ENCODE measurements at regions not wholly inside any gene's neighbourhood (a gene's known extent, or its start where the extent isn't known, plus 50 kb on each side); places are given as distances from the start of the nearest gene placed in this dataset.

- DNase-seq: no peak
Observed at GRCh38 chr4:115711575-115711974, 598.2 kb upstream of the NDST4 start.

GRCh38 chr4:115688961-115689360 is 575.5 kb upstream of the NDST4 start:
- no peak for DNase-seq

DNA sequence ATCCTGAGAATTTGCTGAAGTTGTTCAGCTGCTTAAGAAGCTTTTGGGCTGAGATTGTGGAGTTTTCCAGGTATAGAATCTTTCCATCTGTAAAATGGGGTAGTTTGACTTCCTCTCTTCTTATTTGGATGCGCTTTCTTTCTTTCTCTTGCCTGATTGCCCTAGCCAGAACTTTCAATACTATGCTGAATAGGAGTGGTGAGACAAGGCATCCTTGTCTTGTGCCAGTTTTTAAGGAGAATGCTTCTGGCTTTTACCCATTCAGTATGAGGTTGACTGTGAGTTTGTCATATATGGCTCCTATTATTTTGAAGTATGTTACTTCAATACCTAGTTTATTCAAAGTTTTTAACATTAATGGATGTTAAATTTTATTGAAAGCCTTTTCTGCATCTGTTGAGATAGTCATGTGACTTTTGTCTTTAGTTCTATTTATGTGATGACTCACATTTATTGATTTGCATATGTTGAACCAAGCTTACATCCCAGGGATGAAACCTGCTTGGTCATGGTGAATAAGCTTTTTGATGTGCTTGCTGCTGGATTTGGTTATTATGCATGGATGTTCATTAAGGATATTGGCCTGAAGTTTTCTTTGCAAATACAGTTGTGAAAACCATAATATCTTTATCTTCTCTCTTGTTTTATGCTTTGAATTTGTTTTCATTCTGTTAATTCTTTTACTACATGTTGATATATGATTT is 573.8 kb upstream of the NDST4 start:
- DNase-seq: no peak

GRCh38 chr4:115678425-115678941 is 565.1 kb upstream of the NDST4 start:
- no peak for DNase-seq

DNA sequence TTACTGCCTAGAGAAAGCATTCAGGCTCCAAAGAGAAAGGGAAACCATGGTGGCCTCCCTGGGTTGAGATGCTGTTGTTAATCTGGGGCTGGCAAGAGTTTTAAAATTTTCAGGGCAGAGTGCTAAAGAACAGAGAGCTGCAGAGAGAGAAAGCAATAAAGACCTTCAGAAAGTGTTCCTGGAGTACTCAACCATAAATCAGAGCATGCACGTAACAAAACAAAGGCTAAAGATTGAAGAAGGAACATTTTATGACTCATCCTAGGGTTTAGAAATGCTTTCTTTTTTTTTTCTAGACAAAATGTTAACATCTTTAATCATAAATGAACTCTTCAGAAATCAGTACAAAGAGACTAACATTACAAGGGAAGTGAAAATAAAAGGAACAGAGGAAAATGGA is 562.3 kb upstream of the NDST4 start:
- no peak for DNase-seq

- DNase-seq: no peak
Observed at GRCh38 chr4:115674485-115674884, 561.1 kb upstream of the NDST4 start.

DNA sequence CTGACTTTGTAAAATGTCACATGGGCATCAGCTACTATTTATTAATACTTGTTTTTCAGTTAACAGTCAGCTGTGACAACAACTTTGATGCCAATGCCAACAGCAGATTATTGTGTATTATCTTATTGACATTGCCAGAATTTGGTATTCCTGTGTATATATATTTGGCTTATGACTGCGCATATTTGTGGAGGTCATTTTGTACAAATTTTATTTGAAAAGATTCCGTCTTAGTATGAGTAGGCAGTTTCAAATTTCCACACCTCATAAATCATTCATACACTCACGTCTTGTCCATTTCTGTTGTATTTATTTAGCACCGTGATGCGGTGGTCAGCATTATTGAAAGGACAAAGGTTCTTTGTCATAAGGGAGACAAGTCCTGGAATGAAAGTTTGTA is 558.2 kb upstream of the NDST4 start:
- DNase-seq: no peak

- DNase-seq: no peak
Observed at GRCh38 chr4:115670930-115671329, 557.5 kb upstream of the NDST4 start.

GRCh38 chr4:115668396-115668795 is 555.0 kb upstream of the NDST4 start:
- no peak for DNase-seq

GRCh38 chr4:115664285-115664684 is 550.9 kb upstream of the NDST4 start:
- no peak for DNase-seq

GRCh38 chr4:115660465-115660864 is 547.0 kb upstream of the NDST4 start:
- DNase-seq: no peak

- DNase-seq: no peak
Observed at GRCh38 chr4:115657991-115658650, 544.7 kb upstream of the NDST4 start.

DNA sequence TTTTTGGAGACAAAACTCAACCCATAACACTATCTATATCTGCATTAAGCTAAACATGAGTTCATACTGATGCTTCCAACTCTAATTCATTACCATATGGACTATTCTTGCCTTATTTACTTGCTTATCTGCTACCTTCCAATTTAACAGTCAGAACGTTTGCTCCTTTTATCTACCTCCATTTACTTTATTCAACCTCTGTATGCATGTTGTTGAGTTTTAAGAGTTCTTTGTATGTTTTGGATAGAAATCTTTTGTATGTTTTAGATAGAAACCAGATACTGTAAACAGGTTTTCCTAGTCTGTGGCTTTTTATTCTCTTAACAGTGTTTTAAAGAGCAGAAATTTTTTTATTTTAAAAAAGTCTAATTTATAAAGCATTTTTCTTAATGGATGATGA is 542.2 kb upstream of the NDST4 start:
- DNase-seq: no peak

GRCh38 chr4:115648786-115649185 is 535.4 kb upstream of the NDST4 start:
- no peak for DNase-seq

DNA sequence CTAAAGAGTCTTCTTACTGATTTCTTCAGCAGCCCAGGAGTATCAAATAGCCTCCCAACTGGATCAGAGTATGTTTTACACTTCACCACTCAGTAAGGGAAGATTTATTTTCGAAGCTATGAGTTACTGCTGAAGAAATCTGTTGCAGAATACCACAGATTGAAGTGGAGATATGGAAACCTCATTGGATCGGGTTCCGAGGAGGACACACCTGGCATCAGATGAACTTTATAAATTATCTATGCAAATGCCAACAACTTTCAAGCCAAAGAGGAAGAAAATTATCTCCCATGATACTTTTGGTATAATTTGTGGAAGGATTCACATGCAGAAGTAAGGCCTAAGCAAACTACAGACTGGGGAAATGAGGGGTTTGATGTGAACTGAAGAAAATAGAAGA is 515.9 kb upstream of the NDST4 start:
- no peak for DNase-seq

GRCh38 chr4:115609631-115610030 is 496.2 kb upstream of the NDST4 start:
- no peak for DNase-seq

- no peak for DNase-seq
Observed at GRCh38 chr4:115607311-115607710, 493.9 kb upstream of the NDST4 start.

DNA sequence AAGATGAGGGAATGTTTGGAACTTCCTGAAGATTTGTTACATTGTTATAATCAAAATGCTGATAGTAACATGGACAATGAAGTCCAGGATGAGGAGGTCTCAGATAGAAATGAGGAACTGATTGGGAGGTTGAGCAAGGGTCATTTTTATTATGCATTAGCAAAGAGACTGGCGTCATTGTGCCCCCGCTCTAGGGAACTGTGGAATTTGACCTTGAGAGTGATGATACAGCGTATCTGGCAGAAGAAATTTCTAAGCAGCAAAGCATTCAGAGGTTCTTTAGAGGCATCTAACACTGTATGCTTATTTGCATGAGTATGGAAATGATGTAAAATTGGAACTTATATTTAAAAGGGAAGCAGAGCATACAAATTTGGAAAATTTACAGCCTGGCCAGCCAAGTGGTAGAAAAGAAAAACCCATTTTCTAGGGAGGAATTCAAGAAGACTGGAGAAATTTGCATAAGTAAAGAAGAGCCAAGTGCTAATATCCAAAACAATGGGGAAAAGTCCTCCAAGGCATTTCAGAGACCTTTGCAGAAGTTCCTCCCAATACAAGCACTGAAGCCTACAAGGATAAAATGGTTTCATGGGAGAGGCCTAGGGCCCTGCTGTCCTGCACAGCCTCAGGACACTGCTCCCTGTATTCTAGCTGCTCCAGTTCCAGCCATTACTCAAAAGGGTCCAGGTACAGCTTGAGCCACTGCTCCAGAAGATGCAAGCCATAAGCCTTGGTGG is 483.0 kb upstream of the NDST4 start:
- no peak for DNase-seq

DNA sequence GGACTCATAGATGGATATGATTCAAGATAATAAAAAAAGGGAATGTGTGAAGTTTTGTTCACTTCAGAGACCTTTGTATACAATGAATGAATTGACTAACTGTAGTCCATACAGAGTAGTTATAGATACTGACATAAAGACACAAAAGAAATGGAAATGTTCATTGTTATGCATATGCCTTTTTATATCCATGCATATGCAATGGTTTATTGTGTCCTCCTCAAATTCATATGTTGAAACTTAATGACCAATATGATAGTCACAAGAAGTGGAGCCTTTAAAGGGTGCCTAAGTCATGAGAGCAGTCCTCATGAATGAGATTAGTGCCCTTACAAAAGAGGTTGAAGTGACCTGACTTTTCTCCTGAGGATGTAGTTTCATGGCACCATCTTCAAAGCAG is 467.5 kb upstream of the NDST4 start:
- DNase-seq: no peak

DNA sequence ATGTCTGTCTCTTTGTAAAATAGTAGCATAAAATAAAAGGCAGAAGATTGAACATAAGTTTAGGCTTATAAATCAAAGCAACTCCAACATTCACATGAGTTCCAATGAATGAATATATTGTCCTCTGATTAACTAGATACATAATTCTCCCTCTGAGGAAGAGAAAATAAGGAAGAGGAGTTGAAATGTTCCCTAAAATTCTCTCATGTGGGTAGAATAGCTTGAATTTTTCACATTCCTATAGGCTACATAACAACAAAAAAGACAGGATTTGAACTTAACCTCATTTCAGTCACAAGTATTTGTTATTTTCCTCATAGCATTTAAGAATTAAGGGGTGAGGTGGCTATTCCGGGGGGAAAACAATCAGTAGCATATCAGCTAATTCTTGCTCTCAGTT is 462.4 kb upstream of the NDST4 start:
- no peak for DNase-seq

- no peak for DNase-seq
Observed at GRCh38 chr4:115562506-115562905, 449.1 kb upstream of the NDST4 start.

DNA sequence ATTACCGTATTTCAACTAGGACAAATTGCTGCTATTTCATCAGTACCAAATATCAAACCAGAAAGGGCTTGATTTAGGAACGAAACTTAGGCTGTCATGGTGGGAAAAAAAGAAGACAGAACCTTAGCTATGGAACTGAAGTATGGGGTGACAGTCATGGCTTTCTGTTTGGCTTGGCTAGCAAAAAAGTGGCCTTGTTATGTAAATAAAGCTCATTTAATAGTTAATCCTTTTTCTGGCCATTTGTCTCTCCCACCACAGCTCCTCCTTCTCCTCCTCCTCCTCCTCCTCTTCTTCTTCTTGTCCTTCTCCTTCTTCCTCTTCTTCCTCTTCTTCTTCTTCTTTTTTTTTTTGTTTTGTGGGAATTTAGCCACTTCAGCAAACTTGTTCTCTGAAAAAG is 434.7 kb upstream of the NDST4 start:
- DNase-seq: no peak

GRCh38 chr4:115537387-115537786 is 424.0 kb upstream of the NDST4 start:
- DNase-seq: no peak

DNA sequence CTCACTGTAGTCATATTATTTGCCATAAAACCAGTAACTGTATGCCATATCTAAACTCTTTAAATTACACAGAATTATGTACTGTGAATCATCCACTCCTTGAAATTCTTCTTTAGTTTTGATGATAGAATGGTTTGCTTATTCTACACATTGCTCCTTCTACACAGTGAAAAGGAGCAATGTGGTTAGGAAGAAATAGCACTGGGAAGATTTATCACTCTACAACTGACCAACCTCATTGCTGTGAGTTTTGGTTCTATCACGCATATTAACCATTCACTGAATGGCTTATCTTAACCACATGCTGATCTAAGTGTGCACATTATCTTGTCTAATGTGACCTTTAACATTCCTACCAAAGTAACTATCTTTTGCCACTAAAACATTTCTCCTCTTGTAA is 415.7 kb upstream of the NDST4 start:
- no peak for DNase-seq
